Right forelimb (tissue), 1 donor: ENCODE measurements at regions not wholly inside any gene's neighbourhood (a gene's known extent, or its start where the extent isn't known, plus 50 kb on each side); places are given as distances from the start of the nearest gene placed in this dataset.

Experiments used
- DNase-seq: peaks from one replicate; pipeline ENCODE4 v3.0.0-alpha.2; 2018

- DNase-seq, result no peak
These were observed 153.4 kb downstream of the OLFM1 start for GRCh38 chr9:135240871-135241311.

DNA sequence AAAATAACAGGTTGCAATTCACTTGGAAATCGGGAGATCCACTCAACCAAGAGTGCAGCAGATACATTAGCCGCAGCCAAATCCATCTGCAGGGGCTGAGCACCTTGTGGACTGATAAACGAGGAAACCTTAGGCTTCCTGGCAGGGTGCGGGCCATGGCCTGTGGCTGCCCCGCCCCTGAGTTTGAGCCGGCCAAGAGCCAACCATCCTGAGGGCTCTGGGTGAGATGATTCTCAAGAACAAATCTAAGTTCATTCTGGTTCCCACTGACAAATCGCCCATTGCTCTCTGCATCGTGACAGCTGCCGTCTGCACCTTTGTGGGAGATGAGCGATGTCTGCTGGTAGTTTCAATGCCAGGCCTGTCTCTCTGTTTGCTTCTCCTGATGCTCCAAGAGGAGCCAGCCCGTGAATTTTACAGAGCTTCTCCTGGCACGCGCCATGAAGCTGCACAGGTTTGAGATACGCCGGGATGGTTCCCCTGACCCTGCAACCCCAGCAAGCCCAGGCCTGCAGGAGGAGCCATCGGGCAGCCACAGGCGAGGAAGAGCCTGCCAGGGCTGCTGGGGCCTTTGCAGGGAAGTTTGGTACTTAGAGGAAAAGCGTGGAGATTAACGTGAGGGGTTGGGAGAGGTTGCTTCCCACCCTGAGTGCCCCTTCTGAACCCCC, 154.0 kb downstream of the OLFM1 start:
- no peak for DNase-seq

- DNase-seq, result no peak
These were observed 154.6 kb downstream of the OLFM1 start for GRCh38 chr9:135242049-135242396.

- DNase-seq, result no peak
These were observed 154.9 kb downstream of the OLFM1 start for GRCh38 chr9:135242406-135242805.

DNA sequence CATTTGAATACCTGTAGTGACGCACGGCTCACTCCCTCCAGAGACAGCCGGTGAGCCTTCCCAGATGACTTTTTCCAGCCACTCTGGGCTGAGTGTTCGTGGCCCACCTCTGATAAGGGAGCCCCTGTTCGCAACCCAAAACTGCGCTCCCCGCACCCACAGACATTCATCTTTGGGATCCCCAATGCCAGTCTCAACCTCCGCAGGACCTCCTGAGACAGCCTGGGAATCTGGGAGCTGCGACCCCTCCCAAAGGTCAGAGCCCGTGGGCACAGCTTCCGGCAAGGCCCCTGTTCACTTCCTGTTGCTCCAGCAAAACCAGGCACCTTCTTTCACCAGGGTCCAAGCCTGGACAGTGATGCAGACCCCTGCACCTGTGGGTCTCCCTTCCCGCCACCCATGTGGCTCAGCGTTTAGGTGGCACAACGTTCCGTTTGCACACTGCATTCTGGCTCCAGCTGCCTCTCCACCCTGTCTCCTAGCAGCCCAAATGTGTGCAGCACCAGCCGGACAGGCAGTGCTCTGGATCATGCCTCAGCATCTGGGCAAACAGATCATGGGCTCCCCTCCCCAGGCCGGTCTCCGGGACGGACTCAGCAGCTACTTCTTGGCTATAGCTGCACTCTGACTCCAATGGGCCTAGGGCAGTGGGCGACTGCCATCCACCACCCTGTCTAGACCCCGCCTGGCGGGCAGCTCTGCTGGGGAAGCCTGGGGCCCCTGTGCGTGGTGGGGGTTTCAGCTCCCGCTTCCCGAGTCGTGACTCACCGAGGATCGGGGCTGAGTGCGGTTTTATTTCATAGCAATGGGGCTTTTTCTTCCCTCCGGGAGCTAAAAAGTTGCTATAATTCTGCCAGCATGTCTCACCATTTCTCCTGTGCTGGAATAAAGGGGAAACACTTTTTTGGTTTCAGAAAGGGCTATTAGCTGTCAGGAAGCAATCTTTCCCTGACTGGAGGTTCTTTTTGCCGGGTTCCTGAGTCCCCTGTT, 156.0 kb downstream of the OLFM1 start:
- no peak for DNase-seq

- no peak for DNase-seq
These were observed 157.1 kb downstream of the OLFM1 start for GRCh38 chr9:135244271-135245221.

- DNase-seq, result no peak
These were observed 158.2 kb downstream of the OLFM1 start for GRCh38 chr9:135245482-135246247.

DNA sequence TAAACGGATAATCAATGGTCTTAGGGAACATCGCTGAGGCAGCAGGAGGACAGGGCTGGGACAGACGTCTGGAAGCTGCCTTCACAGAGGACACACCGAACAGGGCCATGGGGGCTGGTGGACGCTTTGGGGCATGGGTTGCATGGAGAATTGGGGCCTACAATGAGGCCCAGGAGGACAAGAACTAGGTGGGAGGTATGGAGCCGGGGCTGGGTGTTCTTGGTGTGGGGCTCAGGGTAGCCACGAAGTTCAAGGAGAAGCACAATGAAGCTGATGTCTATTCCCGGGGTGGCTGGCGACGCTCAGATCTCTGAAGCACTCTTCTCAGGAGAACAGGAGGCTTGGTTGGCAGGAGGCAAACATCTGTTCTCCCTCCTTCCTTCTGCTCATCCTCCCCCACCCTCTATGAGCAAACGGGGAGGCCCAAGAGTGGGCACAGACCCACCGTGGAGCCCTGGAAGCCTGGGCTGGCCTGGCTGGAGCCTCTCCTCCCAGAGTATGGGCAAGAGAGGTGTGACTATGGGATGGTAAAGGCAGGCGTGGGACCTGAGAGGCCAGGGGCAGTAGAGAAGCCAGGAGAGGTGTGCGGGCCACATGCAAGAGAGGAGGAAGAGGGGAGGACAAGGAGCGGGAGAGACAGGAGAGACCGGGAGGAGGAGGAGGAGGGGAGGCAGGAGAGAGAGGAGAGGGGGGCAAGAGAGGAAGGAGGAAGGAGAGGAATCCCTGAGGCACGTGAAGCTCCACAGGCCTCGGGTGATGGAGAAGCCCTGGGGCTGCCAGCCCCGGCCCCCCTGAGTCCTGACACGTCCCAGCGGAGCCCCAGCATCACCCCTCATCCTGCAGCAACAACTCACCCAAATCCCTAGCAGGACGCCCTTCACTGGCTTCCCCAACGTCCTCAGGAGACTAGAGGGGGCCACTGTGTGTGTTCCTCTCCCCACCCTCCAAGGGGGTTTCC, 159.1 kb downstream of the OLFM1 start:
- no peak for DNase-seq

GRCh38 chr9:135247227-135247930, 159.9 kb downstream of the OLFM1 start:
- DNase-seq, result no peak

GRCh38 chr9:135248111-135248510, 160.6 kb downstream of the OLFM1 start:
- DNase-seq, result no peak

DNA sequence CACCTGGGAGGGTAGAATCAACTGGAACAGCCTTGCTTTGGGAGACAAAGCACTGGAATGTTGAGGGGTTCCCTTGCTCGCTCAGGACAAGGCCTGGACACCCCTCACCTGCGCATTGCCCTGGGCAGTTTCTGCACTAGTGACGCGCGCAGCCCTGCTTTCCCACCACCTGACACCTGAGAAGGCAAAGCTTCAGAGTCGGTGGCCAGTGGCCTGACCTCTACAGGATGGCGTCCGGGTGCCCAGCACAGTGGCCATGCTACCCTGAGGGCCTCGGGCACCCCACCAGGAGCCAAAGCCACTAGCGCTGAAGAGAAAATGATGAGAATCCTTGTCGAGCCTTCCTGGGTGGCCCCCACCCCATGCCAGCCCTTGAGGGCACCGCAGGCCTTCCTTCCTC, 161.3 kb downstream of the OLFM1 start:
- no peak for DNase-seq

GRCh38 chr9:135249191-135249590, 161.7 kb downstream of the OLFM1 start:
- DNase-seq, result no peak

DNA sequence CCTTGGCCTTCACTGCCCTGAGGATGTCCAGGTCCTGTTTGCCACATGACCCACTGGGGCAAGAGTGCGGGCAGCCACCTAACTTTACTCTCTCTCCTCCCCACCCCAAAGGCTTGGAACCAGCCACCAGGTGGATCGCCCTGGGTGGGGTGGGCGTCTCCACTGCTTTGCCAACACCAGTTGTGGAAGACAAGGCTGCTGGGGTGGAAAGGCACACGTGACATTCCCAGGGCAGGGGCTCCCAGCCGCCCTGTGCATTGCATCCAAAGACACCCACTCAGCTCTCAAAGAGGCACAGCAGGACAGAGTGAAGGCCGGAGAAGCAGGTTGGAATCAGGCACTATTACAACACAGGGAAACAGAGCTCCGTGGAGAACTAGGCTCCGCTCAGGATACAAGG, 162.2 kb downstream of the OLFM1 start:
- DNase-seq, result no peak

DNA sequence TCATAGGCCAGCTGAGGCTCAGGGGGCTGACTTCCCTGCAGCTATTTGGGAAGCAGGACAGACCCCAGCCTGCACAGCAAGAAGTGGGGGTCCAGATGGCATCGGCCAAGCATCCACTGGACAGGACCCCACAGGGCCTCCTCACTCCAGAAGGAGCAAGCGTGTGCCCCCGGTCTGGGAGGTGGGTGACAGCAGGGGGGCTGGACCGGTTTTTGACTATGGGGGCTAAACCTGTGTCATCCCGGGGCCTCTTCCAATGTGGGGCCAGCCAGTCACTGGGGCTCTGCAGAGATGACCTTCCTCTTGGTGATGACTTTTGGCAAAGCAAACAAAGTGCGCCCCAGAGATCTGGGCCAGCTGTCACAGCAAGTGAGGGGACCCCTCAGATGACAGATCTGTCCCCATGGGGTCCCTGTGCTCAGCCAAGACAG, 163.9 kb downstream of the OLFM1 start:
- no peak for DNase-seq

DNA sequence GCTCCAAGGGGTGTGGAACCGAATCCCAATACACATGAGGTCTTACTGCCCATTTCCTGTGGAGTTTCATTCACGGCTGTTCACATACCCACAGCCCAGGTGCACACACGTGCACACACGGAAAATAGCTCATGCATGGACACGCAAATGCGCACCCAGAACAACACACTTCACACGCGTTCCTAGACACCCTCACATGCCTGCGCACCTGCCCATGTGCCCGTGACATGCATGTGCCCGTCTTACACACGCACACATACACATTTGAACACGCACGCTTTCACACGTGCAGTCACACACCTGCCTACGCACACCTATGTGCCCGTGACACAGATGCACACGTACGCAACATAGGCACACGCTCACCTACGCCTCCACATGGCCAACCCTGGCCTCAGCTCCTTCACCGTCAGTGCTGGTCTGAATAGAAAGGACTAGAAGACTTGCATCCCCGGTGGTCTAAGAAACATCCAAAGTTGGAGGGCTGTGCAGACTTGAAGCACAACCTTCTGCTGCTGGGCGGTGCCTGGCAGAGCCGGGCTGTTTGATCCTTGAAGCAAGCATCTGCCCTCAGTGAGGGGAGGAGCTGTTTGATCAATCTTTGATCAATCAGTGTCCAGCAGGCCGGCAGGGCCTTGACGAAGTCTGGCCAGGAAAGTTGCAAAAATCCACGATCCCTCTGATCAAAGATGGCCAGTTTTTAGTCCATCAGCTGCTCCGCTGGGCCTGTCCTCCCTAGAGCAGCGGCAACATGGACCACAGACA, 164.7 kb downstream of the OLFM1 start:
- DNase-seq, result no peak

DNA sequence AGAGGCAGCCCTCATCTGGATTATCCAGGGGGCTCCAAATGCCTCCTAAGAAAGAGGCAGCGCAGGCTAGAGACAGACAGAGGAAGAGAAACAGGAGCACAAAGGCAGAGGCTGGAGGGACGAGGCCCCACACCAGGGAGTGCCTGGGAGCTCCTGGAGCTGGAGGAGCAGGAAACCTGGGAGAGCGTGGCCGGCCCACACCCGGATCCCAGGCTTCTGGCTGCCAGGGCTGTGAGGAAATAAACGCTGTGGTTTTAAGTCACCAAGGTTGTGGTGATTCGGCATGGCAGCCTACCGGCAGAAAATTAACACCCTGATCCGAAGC, 165.5 kb downstream of the OLFM1 start:
- no peak for DNase-seq

DNA sequence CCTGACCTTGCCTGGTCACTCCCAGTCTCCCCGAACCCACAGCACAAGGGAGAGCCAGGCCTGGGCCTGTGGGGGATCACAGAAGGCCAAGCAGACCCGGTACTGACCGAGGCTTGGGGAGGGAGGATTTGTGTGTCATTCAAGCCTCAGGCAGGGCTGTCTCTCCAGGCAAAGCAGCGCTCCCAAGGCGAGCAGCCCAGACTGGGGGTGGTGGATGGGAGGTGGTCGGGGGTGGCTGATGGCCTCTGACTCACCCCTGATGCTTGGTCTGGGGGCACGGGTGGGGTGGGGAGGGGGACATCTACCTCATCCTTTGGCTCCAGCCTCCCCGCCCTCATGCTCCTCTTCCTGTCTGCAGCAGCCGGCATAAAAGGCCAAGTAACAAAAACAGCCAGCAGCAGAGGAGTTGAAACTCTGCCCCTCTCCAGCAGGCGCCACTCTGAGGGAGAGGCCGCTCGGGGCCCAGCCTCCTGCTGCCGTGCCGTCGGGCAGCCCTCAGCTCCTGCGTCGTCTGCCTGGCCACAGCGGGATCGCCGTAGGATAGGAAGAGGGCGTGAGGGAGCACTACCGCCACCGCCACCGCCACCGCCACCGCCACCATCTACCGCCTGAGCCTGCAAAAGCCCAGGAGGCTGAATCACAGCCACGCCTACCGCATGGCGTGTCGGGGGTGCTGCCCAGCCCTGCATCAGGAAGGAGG, 166.0 kb downstream of the OLFM1 start:
- DNase-seq, result no peak

GRCh38 chr9:135254176-135255032, 166.9 kb downstream of the OLFM1 start:
- DNase-seq, result no peak
